NCI-H526 treated with DMSO at 0.1 percent for 48 hours (cell line): ENCODE measurements at regions not wholly inside any gene's neighbourhood (a gene's known extent, or its start where the extent isn't known, plus 50 kb on each side); places are given as distances from the start of the nearest gene placed in this dataset.

Experiments used
- DNase-seq: peaks from one replicate; lab custom pipeline; 2025; lab: John Stamatoyannopoulos, UW

DNA sequence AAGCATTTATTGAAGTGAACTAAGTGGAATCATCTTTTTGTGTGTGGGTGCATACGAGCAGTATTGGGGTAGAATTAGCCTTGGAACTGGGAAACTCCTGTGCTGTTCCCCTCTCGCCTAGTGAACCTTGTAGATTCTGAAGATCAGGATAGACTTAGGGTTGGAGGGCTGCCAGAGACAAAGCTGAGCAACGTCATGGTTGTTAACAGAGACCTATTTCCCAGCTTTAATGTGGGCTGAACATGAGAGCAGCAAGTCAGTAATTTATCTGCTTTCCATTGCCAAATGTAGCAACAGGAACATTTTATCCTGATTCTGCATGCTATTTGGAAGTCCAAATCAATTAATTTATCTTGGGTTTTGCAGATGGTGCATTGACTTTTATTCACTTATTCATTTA, 246.6 kb downstream of the IL20RB start:
- DNase-seq: no peak

DNA sequence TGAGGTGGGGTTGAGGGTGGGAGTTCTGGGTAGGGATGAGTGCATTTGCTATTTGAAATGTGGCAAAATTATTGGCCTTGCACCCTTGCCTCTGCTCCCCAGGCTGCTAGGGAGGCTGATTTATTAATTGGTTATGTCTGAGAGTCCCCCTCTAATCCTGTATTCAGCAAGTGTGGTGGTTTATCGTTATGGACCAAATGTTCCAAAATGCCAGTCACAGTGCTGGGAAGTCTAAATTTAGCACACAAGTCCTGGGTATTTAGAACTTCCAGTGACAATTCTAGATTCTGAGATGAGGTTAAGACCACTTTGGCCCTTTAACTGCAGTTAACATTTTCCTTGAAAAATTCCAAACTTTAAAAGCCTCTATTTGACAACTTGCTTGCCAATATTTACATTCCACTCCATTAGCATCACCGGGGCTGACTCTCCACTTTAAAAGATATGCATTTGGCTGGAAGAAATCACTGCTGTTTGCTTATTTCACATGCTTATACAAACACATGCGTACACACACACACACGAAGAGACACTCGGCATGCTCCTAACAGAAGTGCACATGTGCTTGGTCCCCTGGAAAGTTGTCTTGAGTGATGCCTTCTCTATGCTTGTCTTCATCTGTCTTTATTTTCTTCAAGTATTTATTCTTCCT, 247.7 kb downstream of the IL20RB start:
- DNase-seq: no peak

GRCh38 chr3:137207616-137208015, 249.8 kb downstream of the IL20RB start:
- no peak for DNase-seq

DNA sequence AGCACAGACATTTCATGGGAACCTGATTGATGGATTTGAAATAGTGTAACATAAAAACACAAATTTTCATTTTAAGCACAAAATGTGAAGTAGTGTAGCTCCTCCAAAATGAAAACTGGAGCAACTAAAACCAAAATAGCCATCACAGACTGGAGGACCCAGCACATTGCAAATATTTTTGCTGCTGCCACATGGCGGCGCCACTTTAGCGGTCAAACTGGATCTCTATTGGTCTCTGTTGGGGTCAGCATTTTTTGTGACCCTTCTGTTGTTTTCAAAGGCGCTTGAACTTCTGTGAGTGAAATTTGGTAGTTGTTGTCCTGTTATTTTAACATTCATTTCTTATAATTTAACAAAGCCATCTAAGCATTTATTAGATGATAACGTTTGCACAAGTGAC, 259.9 kb downstream of the IL20RB start:
- no peak for DNase-seq

- DNase-seq: no peak
Observed at GRCh38 chr3:137219801-137220445, 262.1 kb downstream of the IL20RB start.

DNA sequence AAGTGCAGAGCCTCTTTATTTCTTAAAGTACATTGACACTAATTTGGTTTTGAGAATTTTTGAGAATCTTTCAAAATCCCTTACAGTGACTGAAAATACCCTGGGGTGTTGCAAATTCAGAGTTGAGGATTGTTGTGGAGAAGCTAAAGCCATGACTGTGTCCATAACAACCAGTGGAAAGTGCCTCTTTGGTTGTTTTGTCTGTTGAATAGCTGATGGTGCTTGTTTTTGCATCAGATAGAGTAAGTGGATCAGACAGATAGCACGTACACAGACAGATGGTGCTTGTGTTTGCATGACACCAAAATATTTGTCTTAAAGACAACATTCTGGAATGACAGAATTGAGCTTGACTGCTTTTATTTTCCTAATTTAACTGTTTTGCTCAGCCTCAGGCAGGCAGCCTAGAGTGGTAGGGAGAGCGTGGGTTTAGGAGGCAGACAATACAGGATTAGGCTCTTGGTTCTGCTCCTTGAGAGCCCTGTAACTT, 265.0 kb downstream of the IL20RB start:
- DNase-seq: no peak

DNA sequence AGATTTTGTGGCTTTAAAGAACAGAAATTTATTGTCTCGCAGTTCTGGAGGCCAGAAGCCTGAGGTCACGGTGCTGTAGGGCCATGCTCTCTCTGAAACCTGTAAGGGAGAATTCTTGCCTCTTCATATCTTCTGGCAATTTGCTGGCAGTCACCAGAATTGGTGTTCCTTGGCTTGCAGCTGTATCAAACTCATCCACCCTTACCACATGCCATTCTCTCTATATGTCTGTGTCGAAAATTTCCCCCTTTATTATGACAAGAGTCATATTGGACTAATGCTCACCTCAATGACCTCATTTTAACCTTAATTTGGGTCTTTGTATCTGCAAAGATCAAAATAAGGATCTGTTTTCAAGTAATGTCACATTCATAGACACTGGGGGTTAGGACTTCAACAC, 266.7 kb downstream of the IL20RB start:
- no peak for DNase-seq

GRCh38 chr3:137242836-137243400, 285.1 kb downstream of the IL20RB start:
- DNase-seq: no peak

DNA sequence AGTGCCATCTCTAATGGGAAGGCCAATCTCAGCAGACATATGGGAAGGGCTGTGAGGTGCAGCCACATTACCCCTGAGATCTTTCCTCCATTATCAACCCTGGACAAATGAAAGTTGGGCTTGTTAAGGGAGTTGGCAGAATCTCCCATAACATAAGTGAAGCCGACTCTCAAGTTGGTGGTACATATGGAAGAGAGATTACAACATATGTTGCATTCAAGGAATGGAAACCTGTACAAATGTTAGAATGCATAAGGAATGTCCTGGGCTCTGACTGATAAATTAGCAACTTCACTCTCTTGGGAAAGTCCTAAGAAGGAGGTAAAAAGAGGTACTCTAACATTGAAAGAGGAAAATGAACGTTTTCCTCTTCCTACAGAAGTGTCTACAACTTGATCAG, 288.7 kb downstream of the IL20RB start:
- DNase-seq: no peak

- DNase-seq: no peak
Observed at GRCh38 chr3:137249311-137249940, 291.6 kb downstream of the IL20RB start.

GRCh38 chr3:137259089-137259488, 301.3 kb downstream of the IL20RB start:
- no peak for DNase-seq

DNA sequence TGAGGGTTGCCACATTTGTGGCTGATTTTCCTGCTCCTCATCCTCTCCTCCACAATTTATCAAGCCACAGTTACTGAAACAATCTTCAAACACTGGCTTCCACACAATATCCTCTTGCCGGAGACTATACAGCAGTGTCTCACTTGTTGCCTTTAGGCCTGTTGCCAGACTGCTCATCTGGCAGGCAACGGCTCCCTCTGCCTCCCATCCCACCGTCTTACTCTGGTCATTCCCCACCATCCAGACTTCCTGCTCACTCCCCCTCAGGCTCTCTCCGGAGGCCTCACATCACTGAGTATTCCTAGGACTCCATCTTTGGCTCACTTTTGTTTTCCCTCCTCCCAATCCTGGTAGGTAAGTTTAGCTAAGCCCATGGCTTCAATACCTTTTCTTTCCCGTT, 301.9 kb downstream of the IL20RB start:
- DNase-seq: no peak

DNA sequence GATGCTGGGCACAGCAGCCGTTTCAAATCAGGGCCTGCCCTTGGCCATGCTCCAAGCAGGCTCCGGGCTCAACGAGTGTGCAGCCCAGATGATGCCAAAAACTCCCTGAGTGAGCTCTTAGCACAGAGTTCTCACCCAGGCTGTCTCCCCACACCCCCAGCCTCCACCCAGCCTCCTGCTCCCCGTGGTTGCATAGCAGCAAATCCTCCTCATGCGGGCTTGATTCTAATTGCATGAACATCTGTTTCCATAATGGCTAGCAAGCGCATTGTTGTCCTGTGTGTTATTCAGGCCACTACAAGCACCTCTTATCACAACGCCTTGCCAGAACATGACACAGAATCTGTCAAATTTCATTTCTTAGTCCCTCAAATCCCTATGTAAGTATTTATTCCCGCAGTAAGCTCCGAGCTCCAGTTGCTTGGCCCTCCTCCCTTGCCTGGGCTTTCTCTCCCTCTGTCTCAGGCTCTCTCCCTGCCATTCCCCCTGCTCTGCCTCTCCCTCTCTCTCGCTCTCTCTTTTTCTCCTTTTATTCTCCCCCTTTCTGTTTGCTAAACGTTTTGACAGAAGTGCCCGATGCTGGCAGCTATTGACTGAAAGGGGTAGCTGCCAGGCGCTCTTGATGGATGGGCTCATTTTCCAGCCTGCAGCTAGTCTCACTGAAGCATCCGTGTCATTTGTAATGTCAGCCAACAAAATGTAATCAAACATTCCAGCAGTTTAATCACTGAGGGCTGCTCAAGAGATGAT, 306.5 kb downstream of the IL20RB start:
- DNase-seq: no peak

DNA sequence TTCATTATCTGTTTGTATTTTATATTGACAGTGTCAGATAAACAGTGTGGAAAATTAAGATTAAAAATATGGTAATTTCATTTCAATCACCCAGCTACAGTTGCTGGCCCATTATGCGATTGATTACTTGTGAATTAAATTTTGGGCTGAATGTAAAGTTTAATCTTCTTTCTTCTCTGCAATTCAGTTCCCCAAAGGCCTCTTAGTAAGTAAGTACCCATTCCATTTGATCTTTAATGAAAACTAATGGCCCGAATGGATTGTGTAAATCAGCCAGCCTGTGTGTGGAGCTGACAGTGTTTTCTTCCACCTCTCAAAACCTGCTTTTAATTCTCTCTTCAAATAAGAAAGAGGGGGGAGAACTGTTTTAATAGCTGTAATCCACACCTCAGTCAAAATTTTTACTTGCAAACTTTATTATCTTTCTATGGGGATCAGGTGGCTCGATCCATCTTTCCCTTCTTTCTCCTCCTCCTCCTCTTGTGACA, 307.1 kb downstream of the IL20RB start:
- no peak for DNase-seq

DNA sequence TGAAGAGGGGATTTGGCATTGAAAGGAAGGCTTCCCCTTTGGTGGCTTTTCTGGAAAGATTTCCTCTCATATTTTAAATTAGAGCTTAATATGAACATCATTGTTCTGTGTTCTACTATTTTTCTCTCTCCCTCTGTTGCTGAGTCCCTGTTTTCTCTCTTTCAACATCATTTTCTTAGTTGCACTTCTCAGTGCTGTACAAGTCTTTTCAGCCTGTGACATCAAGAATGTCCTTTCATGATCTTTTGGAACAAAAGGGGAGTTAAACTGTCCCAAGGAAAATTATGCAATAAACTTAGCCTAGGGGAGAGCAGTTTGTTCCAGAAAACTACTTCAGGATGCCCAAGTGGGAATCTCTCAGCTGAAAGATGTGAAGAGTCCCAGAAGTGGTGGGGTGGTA, 325.1 kb downstream of the IL20RB start:
- no peak for DNase-seq

- DNase-seq: no peak
Observed at GRCh38 chr3:137285924-137286323, 328.1 kb downstream of the IL20RB start.

DNA sequence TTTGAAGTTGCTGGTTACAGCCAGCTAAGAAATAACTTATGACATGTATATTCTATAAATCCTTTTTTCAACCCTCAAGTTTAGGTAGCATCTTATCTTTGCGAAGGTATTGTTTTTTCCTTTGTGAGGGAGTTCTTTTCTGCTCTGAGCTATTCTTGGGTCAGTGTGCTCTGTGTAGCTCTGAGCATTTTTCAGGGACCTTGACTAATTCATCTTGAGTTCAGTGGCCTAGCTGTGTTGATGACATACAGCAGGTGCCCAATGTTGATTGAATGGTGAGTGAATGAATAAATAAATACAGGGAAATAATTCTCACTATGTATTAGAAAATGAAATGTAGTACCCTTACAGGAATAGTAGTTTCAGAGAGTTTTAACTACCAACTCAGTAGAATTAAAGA, 335.3 kb downstream of the IL20RB start:
- no peak for DNase-seq

DNA sequence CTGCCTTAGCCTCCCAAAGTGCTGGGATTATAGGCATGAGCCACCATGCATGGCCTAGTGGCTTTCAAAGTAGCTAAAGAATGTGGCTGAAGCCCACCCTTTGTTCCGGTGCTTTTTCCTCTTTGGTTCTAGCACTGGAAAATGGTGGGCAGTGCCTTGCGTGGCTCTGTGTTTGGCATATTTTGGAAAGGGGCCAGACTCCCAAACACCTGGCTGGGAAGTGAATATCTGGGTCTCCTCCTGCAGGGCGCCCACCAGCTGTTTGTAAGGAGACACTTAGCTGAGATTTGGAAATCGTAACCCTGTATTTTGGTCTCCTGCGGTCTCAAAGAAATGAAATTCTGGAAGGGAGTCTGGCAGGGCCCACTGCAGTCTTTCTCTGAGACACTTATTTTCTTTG, 336.4 kb downstream of the IL20RB start:
- DNase-seq: no peak

DNA sequence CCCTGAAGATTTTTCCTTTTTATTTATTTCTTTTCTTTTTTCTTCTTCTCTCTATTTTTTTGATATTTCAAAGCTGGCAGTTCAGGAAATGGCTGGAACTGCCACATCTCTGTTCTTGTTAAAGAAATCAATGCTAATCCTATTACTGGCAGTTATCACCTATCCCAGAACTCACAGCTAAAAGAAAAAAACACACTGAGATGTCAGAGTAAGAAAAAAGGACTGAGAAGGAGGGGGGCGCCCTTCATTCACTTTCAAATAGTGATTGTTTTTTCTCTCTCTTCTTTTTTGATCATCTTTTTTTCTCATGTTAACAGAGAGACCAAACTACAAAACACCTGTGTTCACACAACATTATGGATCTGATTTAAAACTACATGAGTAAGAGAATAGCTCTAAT, 337.1 kb downstream of the IL20RB start:
- DNase-seq: no peak

DNA sequence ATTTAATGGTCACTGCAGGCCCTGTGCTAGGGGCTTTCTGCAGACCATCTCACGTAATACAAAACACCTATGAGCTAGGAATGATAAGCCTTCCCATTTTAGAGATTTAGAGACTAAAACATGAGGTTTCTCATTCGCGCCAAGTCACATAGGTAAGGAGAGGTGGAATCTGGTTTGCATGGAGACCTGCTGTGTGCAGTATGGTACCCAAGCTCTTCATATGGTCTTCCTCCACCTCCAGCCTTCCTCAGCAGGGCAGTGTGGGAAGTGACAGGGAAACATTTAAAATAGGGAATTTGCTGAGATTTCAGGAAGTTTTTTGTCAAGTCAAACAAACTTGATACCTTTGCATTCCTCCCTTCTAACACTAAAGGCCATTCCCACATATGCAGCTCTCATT, 337.6 kb downstream of the IL20RB start:
- DNase-seq: no peak

GRCh38 chr3:137296116-137296515, 338.3 kb downstream of the IL20RB start:
- no peak for DNase-seq

- DNase-seq: no peak
Observed at GRCh38 chr3:137297770-137298169, 340.0 kb downstream of the IL20RB start.
